ENCODE measurements at regions not wholly inside any gene's neighbourhood (a gene's known extent, or its start where the extent isn't known, plus 50 kb on each side); places are given as distances from the start of the nearest gene placed in this dataset.

DNA sequence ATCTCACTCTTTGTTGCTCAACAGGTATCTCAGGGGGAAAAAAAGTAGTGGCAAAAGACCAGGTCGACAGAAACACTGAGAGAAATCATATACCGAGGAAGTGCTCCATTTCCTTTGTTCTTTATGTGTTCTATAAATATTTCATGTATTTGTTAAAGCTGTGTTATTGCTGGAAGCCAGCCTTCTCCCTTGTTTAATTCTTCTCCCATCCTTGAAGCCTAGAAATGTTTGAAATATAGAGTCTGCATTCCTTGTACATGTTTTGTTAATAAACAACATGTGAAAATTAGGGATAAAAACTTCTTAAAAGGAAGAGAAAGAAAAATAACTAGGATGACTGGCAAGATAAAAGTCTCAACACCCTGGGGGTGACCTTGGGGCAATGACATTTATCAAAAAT lies 186.2 kb downstream of the ANKRD50 start:
- Histone ChIP-seq H3K36me3 (no peaks in the 10 kb centered on the region), H3K4me1 (no peaks in the 10 kb centered on the region), H3K9me3 (peaks cover 0 to 4% (median 0%) of the 10 kb centered on the region in 8 donors), H3K27ac (no peak overlapping the region), H3K4me3 (no peak overlapping the region), H3K27me3 (replicated peaks in 1 of 7) (no peaks in the 10 kb centered on the region)
- TF ChIP-seq CTCF (IDR thresholded peaks at IDR 0.05 in 8 of 11, conservative IDR thresholded peaks at IDR 0.05 in 3 of 11) (no peak), POLR2AphosphoS5 (IDR thresholded peaks at IDR 0.05) (no peak), POLR2A (IDR thresholded peaks at IDR 0.05) (no peak)
- intact Hi-C loops (cut with DNase I; ENCODE audit: low total_unique reads): no loop called here
- DNase-seq: no peak
- 9 to 17% (median 12%) methylated on average over 2 of the region's 2 CpGs for WGBS, 5 donors

- no peaks in the 10 kb centered on the region for H3K36me3 ChIP-seq
- WGBS, 5 donors: 39 to 57% (median 49%) methylated on average over 4 of the region's 4 CpGs
- no peak overlapping the region for H3K27ac ChIP-seq
- H3K27me3 ChIP-seq (replicated peaks in 1 of 7): no peaks in the 10 kb centered on the region
- H3K4me1 ChIP-seq: no peaks in the 10 kb centered on the region
- peaks cover 0 to 4% (median 0%) of the 10 kb centered on the region in 8 donors for H3K9me3 ChIP-seq
- no peak for TF ChIP-seq POLR2A (IDR thresholded peaks at IDR 0.05)
- no peak for TF ChIP-seq POLR2AphosphoS5 (IDR thresholded peaks at IDR 0.05)
- no peak for TF ChIP-seq CTCF (IDR thresholded peaks at IDR 0.05 in 8 of 11, conservative IDR thresholded peaks at IDR 0.05 in 3 of 11)
- no peak overlapping the region for H3K4me3 ChIP-seq
- intact Hi-C loops (cut with DNase I; ENCODE audit: low total_unique reads): no loop called here
- DNase-seq: no peak
Measured at GRCh38 chr4:124526769-124527168, 185.8 kb downstream of the ANKRD50 start.

GRCh38 chr4:124527364-124527763 lies 185.2 kb downstream of the ANKRD50 start:
- 86 to 95% (median 92%) methylated on average over 3 of the region's 3 CpGs for WGBS, 5 donors
- Histone ChIP-seq H3K4me1 (no peaks in the 10 kb centered on the region), H3K27me3 (replicated peaks in 1 of 7) (no peaks in the 10 kb centered on the region), H3K4me3 (no peak overlapping the region), H3K9me3 (peaks cover 0 to 4% (median 0%) of the 10 kb centered on the region in 8 donors), H3K27ac (no peak overlapping the region), H3K36me3 (no peaks in the 10 kb centered on the region)
- intact Hi-C loops (cut with DNase I; ENCODE audit: low total_unique reads): no loop called here
- DNase-seq: no peak
- TF ChIP-seq POLR2AphosphoS5 (IDR thresholded peaks at IDR 0.05): no peak

- no peak for DNase-seq
- Histone ChIP-seq H3K27ac (no peak overlapping the region), H3K4me1 (no peaks in the 10 kb centered on the region), H3K27me3 (replicated peaks in 1 of 7) (no peaks in the 10 kb centered on the region), H3K9me3 (peaks cover 0 to 4% (median 0%) of the 10 kb centered on the region in 8 donors), H3K36me3 (no peaks in the 10 kb centered on the region), H3K4me3 (no peak overlapping the region)
- WGBS, 5 donors: 79 to 94% (median 81%) methylated on average over 1 of the region's 1 CpG
- TF ChIP-seq POLR2A (IDR thresholded peaks at IDR 0.05) (no peak), CTCF (IDR thresholded peaks at IDR 0.05 in 8 of 11, conservative IDR thresholded peaks at IDR 0.05 in 3 of 11) (no peak), POLR2AphosphoS5 (IDR thresholded peaks at IDR 0.05) (no peak)
- intact Hi-C loops (cut with DNase I; ENCODE audit: low total_unique reads): no loop called here
Measured at GRCh38 chr4:124529131-124529530, 183.4 kb downstream of the ANKRD50 start.
